ENCODE measurements at regions not wholly inside any gene's neighbourhood (a gene's known extent, or its start where the extent isn't known, plus 50 kb on each side); places are given as distances from the start of the nearest gene placed in this dataset.

- Histone ChIP-seq H3K4me1 (ENCODE audit: control insufficient read depth, insufficient read depth, low read length) (no peaks in the 10 kb centered on the region), H3K9me3 (ENCODE audit: control insufficient read depth, insufficient read depth, low read length) (no peaks in the 10 kb centered on the region), H3K4me3 (ENCODE audit: low read depth, low read length) (no peak overlapping the region), H3K9ac (ENCODE audit: low read depth, low read length) (no peak overlapping the region), H3K36me3 (ENCODE audit: control insufficient read depth, insufficient read depth, low read length) (no peaks in the 10 kb centered on the region), H3K27me3 (ENCODE audit: control insufficient read depth, insufficient read depth, low read length) (no peaks in the 10 kb centered on the region)
Observed at GRCh38 chr10:85280014-85280413, 951.6 kb downstream of the CCSER2 start.

GRCh38 chr10:85284778-85285770 lies 956.7 kb downstream of the CCSER2 start:
- no peak overlapping the region for H3K4me3 ChIP-seq (ENCODE audit: low read depth, low read length)
- H3K9ac ChIP-seq (ENCODE audit: low read depth, low read length) = no peak overlapping the region
- H3K36me3 ChIP-seq (ENCODE audit: control insufficient read depth, insufficient read depth, low read length) = no peaks in the 10 kb centered on the region
- no peaks in the 10 kb centered on the region for H3K4me1 ChIP-seq (ENCODE audit: control insufficient read depth, insufficient read depth, low read length)
- H3K27me3 ChIP-seq (ENCODE audit: control insufficient read depth, insufficient read depth, low read length) = no peaks in the 10 kb centered on the region
- no peaks in the 10 kb centered on the region for H3K9me3 ChIP-seq (ENCODE audit: control insufficient read depth, insufficient read depth, low read length)

DNA sequence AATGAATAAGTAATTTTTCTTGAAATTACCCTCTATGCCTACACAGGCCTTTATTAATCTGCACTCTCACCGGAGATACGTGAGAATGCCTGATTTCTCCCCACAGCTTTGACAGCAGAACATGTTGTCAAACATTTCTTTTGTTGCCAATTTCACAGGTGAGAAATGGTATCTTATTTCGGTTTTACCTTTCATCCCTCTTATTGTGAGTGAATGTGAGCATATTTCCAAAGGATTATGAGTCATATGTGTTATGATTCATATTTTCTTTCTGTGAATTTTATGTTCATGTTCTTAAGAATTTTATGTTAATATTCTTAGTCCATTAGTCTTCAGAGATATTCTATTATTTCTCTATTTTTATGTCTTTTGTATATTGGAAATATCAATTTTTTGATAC lies 965.1 kb downstream of the CCSER2 start:
- H3K4me1 ChIP-seq (ENCODE audit: control insufficient read depth, insufficient read depth, low read length) = no peaks in the 10 kb centered on the region
- no peaks in the 10 kb centered on the region for H3K27me3 ChIP-seq (ENCODE audit: control insufficient read depth, insufficient read depth, low read length)
- H3K36me3 ChIP-seq (ENCODE audit: control insufficient read depth, insufficient read depth, low read length) = no peaks in the 10 kb centered on the region
- no peaks in the 10 kb centered on the region for H3K9me3 ChIP-seq (ENCODE audit: control insufficient read depth, insufficient read depth, low read length)
- no peak overlapping the region for H3K4me3 ChIP-seq (ENCODE audit: low read depth, low read length)
- H3K9ac ChIP-seq (ENCODE audit: low read depth, low read length) = no peak overlapping the region

DNA sequence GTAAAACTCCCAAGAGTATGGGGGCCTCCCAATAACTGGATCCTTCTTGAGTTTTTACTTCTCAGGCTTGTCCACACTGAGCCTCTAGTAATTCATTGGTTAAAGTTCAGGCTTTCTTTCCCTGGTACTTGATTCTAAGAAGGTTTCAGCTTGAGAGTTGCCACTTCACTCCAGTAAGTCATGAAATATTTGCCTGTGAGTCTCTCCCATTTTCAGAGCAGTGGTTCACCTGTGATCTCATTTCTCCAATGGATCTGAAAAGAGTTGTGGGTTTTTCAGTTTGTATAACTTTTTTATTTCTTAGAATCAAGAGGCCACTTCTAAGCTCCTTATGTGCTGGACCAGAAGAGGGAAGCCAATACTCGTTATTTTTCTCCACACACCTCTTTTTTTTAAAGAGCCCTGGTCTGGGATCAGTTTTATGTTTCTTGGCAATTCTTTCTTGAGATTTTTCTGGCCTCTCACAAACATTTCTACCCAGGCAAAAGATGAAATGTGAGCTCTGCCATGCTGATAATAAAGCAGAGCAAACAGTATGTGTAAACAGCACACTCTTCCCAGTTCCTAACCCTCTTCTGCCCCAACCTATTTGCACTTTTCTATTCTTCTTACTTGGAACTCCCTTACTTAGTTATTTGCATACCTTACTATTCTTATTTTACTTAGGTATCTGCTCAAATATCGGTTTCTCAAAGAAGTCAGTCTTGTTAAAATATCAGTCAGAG lies 983.4 kb downstream of the CCSER2 start:
- H3K4me3 ChIP-seq (ENCODE audit: low read depth, low read length) = no peak overlapping the region
- no peaks in the 10 kb centered on the region for H3K36me3 ChIP-seq (ENCODE audit: control insufficient read depth, insufficient read depth, low read length)
- no peaks in the 10 kb centered on the region for H3K27me3 ChIP-seq (ENCODE audit: control insufficient read depth, insufficient read depth, low read length)
- no peaks in the 10 kb centered on the region for H3K9me3 ChIP-seq (ENCODE audit: control insufficient read depth, insufficient read depth, low read length)
- H3K9ac ChIP-seq (ENCODE audit: low read depth, low read length) = no peak overlapping the region
- H3K4me1 ChIP-seq (ENCODE audit: control insufficient read depth, insufficient read depth, low read length) = no peaks in the 10 kb centered on the region

GRCh38 chr10:85315657-85316056 lies 987.3 kb downstream of the CCSER2 start:
- Histone ChIP-seq H3K36me3 (ENCODE audit: control insufficient read depth, insufficient read depth, low read length) (no peaks in the 10 kb centered on the region), H3K4me3 (ENCODE audit: low read depth, low read length) (no peak overlapping the region), H3K27me3 (ENCODE audit: control insufficient read depth, insufficient read depth, low read length) (no peaks in the 10 kb centered on the region), H3K4me1 (ENCODE audit: control insufficient read depth, insufficient read depth, low read length) (no peaks in the 10 kb centered on the region), H3K9ac (ENCODE audit: low read depth, low read length) (no peak overlapping the region), H3K9me3 (ENCODE audit: control insufficient read depth, insufficient read depth, low read length) (no peaks in the 10 kb centered on the region)

DNA sequence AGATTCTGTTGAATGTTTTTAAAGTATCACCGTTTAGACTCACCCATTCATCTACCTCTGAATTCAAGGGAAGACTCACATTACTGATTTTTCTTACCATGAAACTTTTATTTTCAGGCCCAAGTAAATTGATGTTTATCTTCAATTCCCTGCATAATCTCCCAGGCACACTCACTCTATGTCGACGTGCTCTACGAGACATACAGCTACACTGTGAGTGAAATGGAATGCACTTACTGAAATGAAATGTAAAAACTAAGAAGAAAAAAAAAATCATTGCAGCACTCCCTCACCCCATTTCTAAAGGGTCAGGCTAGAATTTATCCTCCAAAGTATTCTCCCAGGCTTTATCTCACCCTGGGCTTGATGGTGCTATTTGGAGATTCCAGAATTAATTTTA lies 987.9 kb downstream of the CCSER2 start:
- Histone ChIP-seq H3K27me3 (ENCODE audit: control insufficient read depth, insufficient read depth, low read length) (no peaks in the 10 kb centered on the region), H3K4me1 (ENCODE audit: control insufficient read depth, insufficient read depth, low read length) (no peaks in the 10 kb centered on the region), H3K9ac (ENCODE audit: low read depth, low read length) (no peak overlapping the region), H3K9me3 (ENCODE audit: control insufficient read depth, insufficient read depth, low read length) (no peaks in the 10 kb centered on the region), H3K4me3 (ENCODE audit: low read depth, low read length) (no peak overlapping the region), H3K36me3 (ENCODE audit: control insufficient read depth, insufficient read depth, low read length) (no peaks in the 10 kb centered on the region)

- H3K9ac ChIP-seq (ENCODE audit: low read depth, low read length) = no peak overlapping the region
- H3K4me3 ChIP-seq (ENCODE audit: low read depth, low read length) = no peak overlapping the region
- no peaks in the 10 kb centered on the region for H3K9me3 ChIP-seq (ENCODE audit: control insufficient read depth, insufficient read depth, low read length)
- no peaks in the 10 kb centered on the region for H3K4me1 ChIP-seq (ENCODE audit: control insufficient read depth, insufficient read depth, low read length)
- no peaks in the 10 kb centered on the region for H3K27me3 ChIP-seq (ENCODE audit: control insufficient read depth, insufficient read depth, low read length)
- H3K36me3 ChIP-seq (ENCODE audit: control insufficient read depth, insufficient read depth, low read length) = no peaks in the 10 kb centered on the region
Observed at GRCh38 chr10:85317827-85318226, 989.4 kb downstream of the CCSER2 start.

DNA sequence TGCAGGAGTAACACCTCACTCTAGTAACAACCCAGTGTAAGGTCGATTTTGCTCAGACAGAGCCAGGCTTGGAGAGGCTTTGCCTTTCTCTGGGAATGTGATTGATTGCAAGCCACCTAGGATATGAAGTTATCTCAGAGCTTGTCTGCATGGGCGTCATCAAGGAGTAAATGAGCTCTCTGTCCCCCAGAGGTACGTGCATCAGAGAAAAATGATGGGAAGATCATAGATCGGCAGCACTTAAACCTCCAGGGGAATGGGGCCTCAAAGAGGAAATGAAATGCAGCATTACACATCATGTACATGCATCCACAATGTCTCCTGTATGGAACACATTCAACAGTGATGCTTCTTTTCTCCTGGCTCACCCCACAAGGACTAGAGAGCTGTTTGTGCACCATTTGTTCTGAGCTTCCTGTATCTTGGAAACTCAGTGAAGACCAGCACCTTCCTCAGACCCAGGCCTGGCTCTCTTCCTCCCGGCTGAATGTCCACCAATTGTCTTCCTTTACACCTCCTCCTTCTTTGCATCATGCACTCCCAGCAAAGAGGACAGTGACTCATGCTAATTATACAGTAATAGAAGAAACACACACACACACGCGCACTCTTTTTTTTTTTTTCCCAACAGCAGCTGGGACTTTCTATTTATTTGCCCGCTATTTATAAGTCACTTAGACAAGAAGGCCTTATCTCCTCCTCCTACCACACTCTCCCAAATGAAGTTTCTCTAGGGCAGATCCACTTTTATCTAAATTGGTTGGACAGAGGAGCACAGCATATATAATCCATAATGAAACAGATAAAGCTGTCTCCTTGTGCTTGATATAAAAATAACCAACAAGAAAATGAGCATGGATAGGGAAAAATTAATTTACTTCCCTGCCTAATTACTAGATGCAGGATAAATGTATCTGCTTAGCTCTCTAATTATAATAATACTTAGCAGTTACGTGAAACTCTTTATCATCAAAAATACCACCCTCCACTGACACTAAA lies 990.7 kb downstream of the CCSER2 start:
- no peak overlapping the region for H3K9ac ChIP-seq (ENCODE audit: low read depth, low read length)
- no peaks in the 10 kb centered on the region for H3K36me3 ChIP-seq (ENCODE audit: control insufficient read depth, insufficient read depth, low read length)
- H3K27me3 ChIP-seq (ENCODE audit: control insufficient read depth, insufficient read depth, low read length) = no peaks in the 10 kb centered on the region
- no peak overlapping the region for H3K4me3 ChIP-seq (ENCODE audit: low read depth, low read length)
- no peaks in the 10 kb centered on the region for H3K9me3 ChIP-seq (ENCODE audit: control insufficient read depth, insufficient read depth, low read length)
- H3K4me1 ChIP-seq (ENCODE audit: control insufficient read depth, insufficient read depth, low read length) = no peaks in the 10 kb centered on the region

DNA sequence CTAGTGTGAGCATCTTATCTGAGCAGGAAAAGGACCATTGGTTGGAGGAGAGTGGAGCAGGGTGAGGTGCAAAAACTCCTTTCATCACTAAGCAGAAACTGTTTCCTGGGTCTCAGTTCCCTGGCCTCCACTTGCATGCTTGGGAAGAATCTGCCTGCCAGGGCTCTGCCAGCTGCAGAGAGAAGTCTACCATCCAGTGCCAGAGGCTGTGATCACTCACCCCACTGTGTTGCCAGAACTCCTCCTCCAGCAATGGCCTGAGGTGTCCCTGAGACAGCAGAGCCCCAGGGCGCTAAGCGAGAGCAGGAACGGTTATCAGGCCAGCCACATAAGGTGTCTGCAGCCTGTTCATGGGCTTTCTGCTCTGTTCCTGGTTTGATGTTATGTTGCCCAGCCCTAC lies 991.4 kb downstream of the CCSER2 start:
- no peaks in the 10 kb centered on the region for H3K4me1 ChIP-seq (ENCODE audit: control insufficient read depth, insufficient read depth, low read length)
- no peak overlapping the region for H3K9ac ChIP-seq (ENCODE audit: low read depth, low read length)
- no peaks in the 10 kb centered on the region for H3K9me3 ChIP-seq (ENCODE audit: control insufficient read depth, insufficient read depth, low read length)

DNA sequence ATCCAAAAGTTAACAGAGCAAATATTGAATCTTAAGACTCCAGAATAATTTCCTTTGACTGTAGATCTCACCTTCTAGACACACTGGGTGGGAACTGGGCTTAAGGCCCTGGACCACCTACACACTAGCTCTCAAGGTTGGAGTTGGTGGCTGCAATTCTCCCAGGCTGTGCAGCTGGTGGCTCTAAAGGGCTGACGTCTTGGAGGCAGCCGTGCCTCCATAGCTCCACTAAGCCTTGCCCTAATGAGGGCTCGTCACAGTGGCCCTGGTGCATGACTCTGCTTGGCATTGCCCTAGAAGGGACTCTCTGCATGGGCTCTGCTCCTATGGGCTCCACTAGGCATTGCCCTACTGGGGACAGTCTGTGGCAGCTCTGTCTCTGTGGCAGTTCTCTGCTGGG lies 1005.2 kb downstream of the CCSER2 start:
- Histone ChIP-seq H3K4me3 (ENCODE audit: low read depth, low read length) (no peak overlapping the region), H3K9ac (ENCODE audit: low read depth, low read length) (no peak overlapping the region), H3K4me1 (ENCODE audit: control insufficient read depth, insufficient read depth, low read length) (no peaks in the 10 kb centered on the region), H3K36me3 (ENCODE audit: control insufficient read depth, insufficient read depth, low read length) (no peaks in the 10 kb centered on the region), H3K27me3 (ENCODE audit: control insufficient read depth, insufficient read depth, low read length) (no peaks in the 10 kb centered on the region), H3K9me3 (ENCODE audit: control insufficient read depth, insufficient read depth, low read length) (no peaks in the 10 kb centered on the region)

More for the DNA sequence above, 991.4 kb downstream of the CCSER2 start:
- Histone ChIP-seq H3K27me3 (ENCODE audit: control insufficient read depth, insufficient read depth, low read length) (no peaks in the 10 kb centered on the region), H3K4me3 (ENCODE audit: low read depth, low read length) (no peak overlapping the region), H3K36me3 (ENCODE audit: control insufficient read depth, insufficient read depth, low read length) (no peaks in the 10 kb centered on the region)

DNA sequence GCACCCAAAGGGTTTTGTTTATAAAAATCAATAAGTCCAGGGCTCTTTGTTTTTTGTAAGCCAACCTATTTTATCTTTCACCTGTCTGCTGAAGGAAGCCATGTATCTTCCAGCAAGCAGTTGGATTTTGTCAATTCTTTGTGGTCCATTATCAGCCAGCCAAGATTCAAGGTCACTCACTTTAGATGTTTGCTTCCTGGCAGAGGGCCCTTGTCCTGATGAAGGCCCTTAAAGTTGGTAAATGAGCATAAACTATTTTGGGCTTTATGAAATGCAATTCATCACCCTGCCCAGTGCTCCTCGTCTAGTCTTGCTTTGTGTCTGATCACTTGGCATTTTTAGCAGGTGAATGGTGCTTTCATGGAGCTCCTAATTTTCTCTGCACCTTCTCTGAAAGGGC lies 1004.2 kb downstream of the GRID1 start:
- Histone ChIP-seq H3K4me3 (ENCODE audit: low read depth, low read length) (no peak overlapping the region), H3K27me3 (ENCODE audit: control insufficient read depth, insufficient read depth, low read length) (no peaks in the 10 kb centered on the region), H3K4me1 (ENCODE audit: control insufficient read depth, insufficient read depth, low read length) (no peaks in the 10 kb centered on the region), H3K9ac (ENCODE audit: low read depth, low read length) (no peak overlapping the region), H3K36me3 (ENCODE audit: control insufficient read depth, insufficient read depth, low read length) (no peaks in the 10 kb centered on the region), H3K9me3 (ENCODE audit: control insufficient read depth, insufficient read depth, low read length) (no peaks in the 10 kb centered on the region)

Measured in iPS-15b (cell line).